IMR-90 (cell line): ENCODE measurements at regions not wholly inside any gene's neighbourhood (a gene's known extent, or its start where the extent isn't known, plus 50 kb on each side); places are given as distances from the start of the nearest gene placed in this dataset.

Experiments
- ATAC-seq: fragments of 200-7000 bp; cut with Tn5 transposase; 2 replicates; pipeline ENCODE4 v1.9.1; 2020; ENCODE audit warnings: low read depth, mild to moderate bottlenecking, moderate library complexity
- BruUV-seq: library from RNA; stranded (reverse); fragments of 400-500 nt; replicated peaks from 2 replicates; lab custom pipeline; 2021; lab: Mats Ljungman, UMichigan
- CTCF ChIA-PET: fragments of 300-600 bp; formaldehyde crosslinking; extraction: SDS; loops from one replicate; lab custom pipeline; 2021; ENCODE audit warnings: antibody characterized with exemption; lab: Yijun Ruan, JAX
- POLR2A ChIA-PET: fragments of 300-600 bp; sonication (Branson Sonifier 250); formaldehyde crosslinking; loops from one replicate; lab custom pipeline; 2022; ENCODE audit warnings: antibody characterized with exemption; ENCODE audit not compliant: unreplicated experiment; lab: Charles Lee
- DNase-seq: peaks from one replicate; pipeline ENCODE4 v3.0.0; 2013
- H2AFZ ChIP-seq: replicated peaks from 2 replicates; pipeline ENCODE3; 2013; ENCODE audit warnings: low read length, mild to moderate bottlenecking; ENCODE audit not compliant: poor library complexity
- H2AK5ac ChIP-seq: 2 replicates; pipeline ENCODE4 v1.6.1; 2013; ENCODE audit warnings: low read depth, low read length, inconsistent platforms
- H2AK9ac ChIP-seq: replicated peaks from 2 replicates; pipeline ENCODE3; 2013; ENCODE audit warnings: mild to moderate bottlenecking, low read depth, low read length, moderate library complexity; ENCODE audit not compliant: poor library complexity
- H2BK120ac ChIP-seq: 2 replicates; pipeline ENCODE4 v1.6.1; 2013; ENCODE audit warnings: low read depth, low read length, inconsistent platforms
- H2BK15ac ChIP-seq: 3 replicates; pipeline ENCODE4 v1.6.1; 2013; ENCODE audit warnings: low read depth, low read length, inconsistent platforms
- H2BK20ac ChIP-seq: 2 replicates; pipeline ENCODE4 v1.6.1; 2013; ENCODE audit warnings: low read depth, mild to moderate bottlenecking, inconsistent platforms, low read length, moderate library complexity
- H2BK5ac ChIP-seq: 2 replicates; pipeline ENCODE4 v1.6.1; 2013; ENCODE audit warnings: mild to moderate bottlenecking, low read depth, low read length, inconsistent platforms; ENCODE audit not compliant: poor library complexity, severe bottlenecking
- H3K14ac ChIP-seq: replicated peaks from 2 replicates; pipeline ENCODE4 v1.6.1; 2013; ENCODE audit warnings: low read depth, low read length, inconsistent platforms
- H3K18ac ChIP-seq: 2 replicates; pipeline ENCODE4 v1.6.1; 2013; ENCODE audit warnings: low read depth, low read length, control low read depth
- H3K23ac ChIP-seq: 2 replicates; pipeline ENCODE4 v1.6.1; 2013; ENCODE audit warnings: low read depth, low read length, inconsistent platforms
- H3K27ac ChIP-seq: 2 replicates; pipeline ENCODE4 v1.5.1; 2013; ENCODE audit warnings: mild to moderate bottlenecking, control low read depth, low read length; ENCODE audit not compliant: insufficient read depth
- H3K27me3 ChIP-seq: 2 replicates; pipeline ENCODE4 v1.6.1; 2013; ENCODE audit warnings: low read length; ENCODE audit not compliant: control insufficient read depth, insufficient read depth
- H3K36me3 ChIP-seq: 2 replicates; pipeline ENCODE4 v1.6.1; 2013; ENCODE audit warnings: low read length, mixed read lengths; ENCODE audit not compliant: control insufficient read depth, insufficient read depth
- H3K4ac ChIP-seq: 2 replicates; pipeline ENCODE4 v1.6.1; 2013; ENCODE audit warnings: low read depth, low read length, inconsistent platforms
- H3K4me1 ChIP-seq: 2 replicates; pipeline ENCODE4 v1.6.1; 2013; ENCODE audit warnings: low read length, mixed read lengths; ENCODE audit not compliant: control insufficient read depth, insufficient read depth
- H3K4me2 ChIP-seq: 2 replicates; pipeline ENCODE4 v1.6.1; 2013; ENCODE audit warnings: low read depth, mild to moderate bottlenecking, control low read depth, low read length, moderate library complexity
- H3K4me3 ChIP-seq: 2 replicates; pipeline ENCODE4 v1.5.1; 2013; ENCODE audit warnings: low read depth, mild to moderate bottlenecking, control low read depth, low read length, moderate library complexity; ENCODE audit not compliant: insufficient read depth
- H3K56ac ChIP-seq: 2 replicates; pipeline ENCODE4 v1.6.1; 2013; ENCODE audit warnings: low read length, inconsistent platforms; ENCODE audit not compliant: insufficient read depth; ENCODE audit errors: extremely low read depth
- H3K79me1 ChIP-seq, 2 experiments: 2 replicates each; pipeline ENCODE4 v1.6.1; 2013; ENCODE audit warnings: low read length in 2 of 2, inconsistent platforms in 1 of 2, low read depth in 1 of 2
- H3K9ac ChIP-seq: 2 replicates; pipeline ENCODE4 v1.6.1; 2013; ENCODE audit warnings: low read depth, low read length, control low read depth
- H3K9me1 ChIP-seq: 2 replicates; pipeline ENCODE4 v1.6.1; 2013; ENCODE audit warnings: low read length, inconsistent platforms; ENCODE audit not compliant: insufficient read depth
- H3K9me3 ChIP-seq: 2 replicates; pipeline ENCODE4 v1.6.1; 2013; ENCODE audit warnings: low read length; ENCODE audit not compliant: control insufficient read depth, insufficient read depth
- H4K20me1 ChIP-seq: 2 replicates; pipeline ENCODE4 v1.6.1; 2013; ENCODE audit warnings: low read length, inconsistent platforms; ENCODE audit not compliant: insufficient read depth
- H4K5ac ChIP-seq: 2 replicates; pipeline ENCODE4 v1.6.1; 2013; ENCODE audit warnings: mild to moderate bottlenecking, low read depth, low read length, control low read depth
- H4K8ac ChIP-seq, 2 experiments: 2 replicates each; pipeline ENCODE4 v1.6.1; 2013; ENCODE audit warnings: low read depth in 2 of 2, low read length in 2 of 2, control low read depth in 1 of 2, inconsistent platforms in 1 of 2
- H4K91ac ChIP-seq: 2 replicates; pipeline ENCODE4 v1.6.1; 2013; ENCODE audit warnings: low read depth, low read length, inconsistent platforms; ENCODE audit not compliant: insufficient read depth
- BHLHE40 ChIP-seq: fragments of 150-350 bp; IDR thresholded peaks from 2 replicates; pipeline ENCODE4 v1.6.1; 2016; ENCODE audit warnings: mild to moderate bottlenecking, low read depth, low read length
- CEBPB ChIP-seq: IDR thresholded peaks from 2 replicates; pipeline ENCODE4 v1.6.1; 2012; ENCODE audit warnings: low read depth, low read length, improper control_type of control experiment
- CHD1 ChIP-seq: IDR thresholded peaks from 2 replicates; pipeline ENCODE4 v1.6.1; 2012; ENCODE audit warnings: low read depth, low read length, improper control_type of control experiment
- CTCF ChIP-seq: conservative IDR thresholded peaks from 2 replicates; pipeline ENCODE4 v1.5.1; 2012; ENCODE audit warnings: mild to moderate bottlenecking, low read depth, low read length, improper control_type of control experiment
- FOS ChIP-seq: fragments of 150-350 bp; IDR thresholded peaks from 2 replicates; pipeline ENCODE4 v1.6.1; 2016; ENCODE audit warnings: low read depth, low read length
- MAFK ChIP-seq: IDR thresholded peaks from 2 replicates; pipeline ENCODE4 v1.6.1; 2012; ENCODE audit warnings: low read depth, low read length, improper control_type of control experiment
- MAZ ChIP-seq: IDR thresholded peaks from 2 replicates; pipeline ENCODE4 v1.6.1; 2012; ENCODE audit warnings: low read depth, mild to moderate bottlenecking, low read length, improper control_type of control experiment, moderate library complexity, borderline replicate concordance
- NFE2L2 ChIP-seq: fragments of 150-350 bp; IDR thresholded peaks from 2 replicates; pipeline ENCODE4 v1.6.1; 2016; ENCODE audit warnings: low read depth, mild to moderate bottlenecking, low read length
- POLR2A ChIP-seq: IDR thresholded peaks from 2 replicates; pipeline ENCODE4 v1.6.1; 2012; ENCODE audit warnings: mild to moderate bottlenecking, low read depth, low read length
- RAD21 ChIP-seq: IDR thresholded peaks from 2 replicates; pipeline ENCODE4 v1.6.1; 2012; ENCODE audit warnings: low read length, improper control_type of control experiment
- RCOR1 ChIP-seq: IDR thresholded peaks from 2 replicates; pipeline ENCODE4 v1.6.1; 2012; ENCODE audit warnings: mild to moderate bottlenecking, low read length, improper control_type of control experiment; ENCODE audit not compliant: insufficient replicate concordance
- RFX5 ChIP-seq: IDR thresholded peaks from 2 replicates; pipeline ENCODE4 v1.8.0; 2012; ENCODE audit warnings: low read depth, mild to moderate bottlenecking, low read length, moderate library complexity
- SMC3 ChIP-seq: fragments of 150-350 bp; IDR thresholded peaks from 2 replicates; pipeline ENCODE4 v1.6.1; 2016; ENCODE audit warnings: low read depth, mild to moderate bottlenecking, antibody characterized with exemption, low read length, moderate library complexity
- WGBS, 2 experiments: methylation state at CpG; one replicate each; pipeline versions ENCODE4 v1.1.5 to v1.1.7; 2013; ENCODE audit warnings: missing lambda C conversion rate in 2 of 2; ENCODE audit not compliant: insufficient read length in 1 of 2; ENCODE audit errors: extremely low coverage in 2 of 2; 5-methylcytosine and 5-hydroxymethylcytosine counted together
- dilution Hi-C: fragments of 300-500 bp; cut with HindIII; formaldehyde crosslinking; loops from one replicate; pipeline ENCODE4 v1.14.3; 2018; ENCODE audit warnings: low sequenced_read_pairs; ENCODE audit not compliant: unreplicated experiment
- in situ Hi-C: fragments of 300-500 bp; cut with MboI; formaldehyde crosslinking; loops from 3 replicates; pipeline ENCODE4 v1.14.3; 2019; ENCODE audit warnings: low sequenced_read_pairs, inconsistent platforms, mixed read lengths
- intact Hi-C: fragments of 100-400 bp; cut with micrococcal nuclease; formaldehyde crosslinking; loops from 2 replicates; pipeline ENCODE4 v1.10.0; 2022
- TF ChIP-seq, protein P1 (sequence below): fragments of 150-350 bp; IDR thresholded peaks from 2 replicates; pipeline ENCODE4 v1.6.1; 2017; ENCODE audit warnings: mild to moderate bottlenecking, antibody characterized with exemption, low read length, low read depth
- TF ChIP-seq, protein P2 (sequence below): fragments of 150-350 bp; IDR thresholded peaks from 2 replicates; pipeline ENCODE4 v1.6.1; 2016; ENCODE audit warnings: low read depth, mild to moderate bottlenecking, low read length, moderate library complexity, borderline replicate concordance

GRCh38 chr13:99823961-99824360 lies 147.6 kb downstream of the ZIC5 start:
- no peak overlapping the region for H4K91ac ChIP-seq
- no peak overlapping the region for H3K4me2 ChIP-seq
- no CpG with 5 or more reads among the region's 2 CpGs for WGBS, 2 experiments
- H2AFZ ChIP-seq, result no peak overlapping the region
- dilution Hi-C loops (no loop called here), in situ Hi-C loops (no loop called here), intact Hi-C loops (no loop called here)
- CTCF ChIA-PET, result no interaction called here
- POLR2A ChIA-PET, result no interaction called here
- H3K23ac ChIP-seq, result no peak overlapping the region
- H3K14ac ChIP-seq, result no peak overlapping the region
- no peaks in the 10 kb centered on the region for H3K9me3 ChIP-seq
- no peak overlapping the region for H2BK5ac ChIP-seq
- no peak overlapping the region for H3K9ac ChIP-seq
- H3K27me3 ChIP-seq, result no peaks in the 10 kb centered on the region
- no peak overlapping the region for H4K5ac ChIP-seq
- no peaks in the 10 kb centered on the region for H3K4me1 ChIP-seq
- H4K8ac ChIP-seq, result no peak overlapping the region
- no peak overlapping the region for H2BK20ac ChIP-seq
- no peaks in the 10 kb centered on the region for H3K79me1 ChIP-seq
- no peak overlapping the region for H2BK15ac ChIP-seq
- H3K36me3 ChIP-seq, result no peaks in the 10 kb centered on the region
- no peaks in the 10 kb centered on the region for H4K20me1 ChIP-seq
- H3K9me1 ChIP-seq, result no peaks in the 10 kb centered on the region
- DNase-seq (no peak), ATAC-seq (no peak)
- no peak overlapping the region for H3K27ac ChIP-seq
- no TSS peak for BruUV-seq
- no peak overlapping the region for H2AK9ac ChIP-seq
- H3K18ac ChIP-seq, result no peak overlapping the region
- H3K4ac ChIP-seq, result no peak overlapping the region
- H2AK5ac ChIP-seq, result no peak overlapping the region
- TF ChIP-seq SMC3 (no peak), CEBPB (no peak), POLR2A (no peak), RAD21 (no peak), MAFK (no peak), BHLHE40 (no peak), RFX5 (no peak), CHD1 (no peak), MAZ (no peak), FOS (no peak), CTCF (no peak), NFE2L2 (no peak), RCOR1 (no peak)
- TF ChIP-seq, protein P1, sequence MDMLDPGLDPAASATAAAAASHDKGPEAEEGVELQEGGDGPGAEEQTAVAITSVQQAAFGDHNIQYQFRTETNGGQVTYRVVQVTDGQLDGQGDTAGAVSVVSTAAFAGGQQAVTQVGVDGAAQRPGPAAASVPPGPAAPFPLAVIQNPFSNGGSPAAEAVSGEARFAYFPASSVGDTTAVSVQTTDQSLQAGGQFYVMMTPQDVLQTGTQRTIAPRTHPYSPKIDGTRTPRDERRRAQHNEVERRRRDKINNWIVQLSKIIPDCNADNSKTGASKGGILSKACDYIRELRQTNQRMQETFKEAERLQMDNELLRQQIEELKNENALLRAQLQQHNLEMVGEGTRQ, result no peak
- TF ChIP-seq, protein P2, sequence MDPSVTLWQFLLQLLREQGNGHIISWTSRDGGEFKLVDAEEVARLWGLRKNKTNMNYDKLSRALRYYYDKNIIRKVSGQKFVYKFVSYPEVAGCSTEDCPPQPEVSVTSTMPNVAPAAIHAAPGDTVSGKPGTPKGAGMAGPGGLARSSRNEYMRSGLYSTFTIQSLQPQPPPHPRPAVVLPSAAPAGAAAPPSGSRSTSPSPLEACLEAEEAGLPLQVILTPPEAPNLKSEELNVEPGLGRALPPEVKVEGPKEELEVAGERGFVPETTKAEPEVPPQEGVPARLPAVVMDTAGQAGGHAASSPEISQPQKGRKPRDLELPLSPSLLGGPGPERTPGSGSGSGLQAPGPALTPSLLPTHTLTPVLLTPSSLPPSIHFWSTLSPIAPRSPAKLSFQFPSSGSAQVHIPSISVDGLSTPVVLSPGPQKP, result no peak
- H3K4me3 ChIP-seq, result no peak overlapping the region
- H3K56ac ChIP-seq, result no peak overlapping the region
- no peak overlapping the region for H2BK120ac ChIP-seq
